Hematopoietic multipotent progenitor cell (in vitro differentiated cells): ENCODE measurements at regions not wholly inside any gene's neighbourhood (a gene's known extent, or its start where the extent isn't known, plus 50 kb on each side); places are given as distances from the start of the nearest gene placed in this dataset.
"Not testable (repeated sequence)": the region's sequence is repeated elsewhere in the genome, so short reads cannot be mapped to it uniquely, and the experiment has no call there.

Experiments used
- DNase-seq, 3 donors: peaks; one replicate each; pipeline ENCODE4 v3.0.0-alpha.2; 2011 to 2015; ENCODE audit warnings: low read depth in 2 of 3, low spot score in 2 of 3

DNA sequence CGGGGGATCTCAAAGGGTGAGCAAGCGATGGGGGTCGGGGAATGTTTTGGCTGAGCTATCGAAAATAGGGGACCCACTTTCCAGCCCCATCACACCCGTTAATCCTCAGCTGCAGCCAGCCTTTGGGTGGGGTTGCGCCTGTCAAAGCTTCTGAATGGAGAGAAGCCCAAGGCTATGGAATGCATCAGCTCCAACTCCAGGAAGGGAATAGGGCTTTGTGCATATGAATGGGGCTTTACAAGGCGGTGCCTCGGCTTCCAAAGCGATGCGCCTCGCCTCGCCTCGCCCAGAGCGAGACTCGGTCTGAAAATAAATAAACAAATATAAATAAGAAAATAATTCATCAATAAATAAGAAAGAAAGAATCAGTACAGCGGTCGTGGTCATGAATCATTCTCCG, 751.4 kb upstream of the DEFB115 start:
- DNase-seq: no peak

- DNase-seq: not testable (repeated sequence)
Measured at GRCh38 chr20:30508382-30508781, 749.1 kb upstream of the DEFB115 start.

DNA sequence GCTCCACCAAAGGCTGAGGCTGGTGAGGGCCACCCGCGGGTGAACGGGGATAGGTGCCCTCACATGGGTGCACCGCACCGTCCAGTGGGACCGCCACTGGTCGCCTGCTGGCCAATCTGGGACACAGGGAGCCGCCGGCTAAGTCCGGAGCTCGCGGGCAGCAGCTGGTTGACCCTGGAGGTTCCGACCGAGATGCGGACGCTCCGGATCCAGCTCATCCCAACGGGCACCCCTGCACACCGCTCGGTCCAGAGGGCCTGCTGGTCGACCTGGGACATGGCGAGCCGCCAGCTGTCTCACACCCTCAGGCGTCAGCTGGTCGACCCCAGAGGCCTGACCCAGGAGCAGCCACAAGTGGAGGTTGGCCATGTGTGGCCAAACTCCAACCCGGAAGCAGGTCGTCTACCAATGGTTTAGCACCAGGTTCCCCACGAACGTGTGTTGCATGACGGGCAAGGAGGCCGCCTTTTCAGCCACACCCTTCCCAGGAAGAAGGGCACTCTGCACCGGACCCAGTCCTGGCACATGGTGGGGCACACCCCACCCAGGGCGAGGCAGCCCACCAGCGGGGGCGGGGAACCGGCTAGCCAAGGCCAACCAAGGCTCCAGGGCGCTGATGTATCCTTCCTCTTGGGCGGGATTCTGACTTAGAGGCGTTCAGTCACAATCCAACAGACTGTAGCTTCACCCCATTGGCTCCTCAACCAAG, 746.0 kb upstream of the DEFB115 start:
- DNase-seq: no peak

DNA sequence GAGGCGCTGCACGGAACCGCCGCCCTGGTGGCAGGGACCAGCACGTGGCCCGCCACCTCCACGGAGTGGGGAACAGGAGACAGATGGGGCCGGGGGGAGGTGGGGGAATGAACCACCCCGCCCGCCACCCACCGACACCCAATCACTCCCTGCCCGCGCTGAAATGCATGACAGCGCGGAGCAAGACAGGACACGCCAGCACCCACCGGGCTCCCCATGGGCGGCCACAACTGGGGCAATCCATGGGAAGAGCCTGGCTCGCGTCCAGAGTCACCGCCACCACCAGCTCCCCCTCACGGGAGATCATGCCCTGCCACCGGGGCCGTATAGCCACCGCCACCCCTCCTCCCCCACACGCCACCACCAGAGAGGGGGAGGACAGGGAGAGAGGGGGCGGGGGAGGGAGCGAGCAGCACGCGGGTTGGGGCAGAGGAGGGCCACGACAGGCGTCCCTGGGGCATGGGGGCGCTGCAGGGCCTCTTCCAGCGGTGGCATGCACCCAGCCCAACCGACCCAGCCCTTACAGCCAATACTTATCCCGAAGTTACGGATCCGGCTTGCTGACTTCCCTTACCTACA, 744.3 kb upstream of the DEFB115 start:
- DNase-seq: no peak

- DNase-seq: not testable (repeated sequence)
Measured at GRCh38 chr20:30515915-30516314, 741.5 kb upstream of the DEFB115 start.

- not testable (repeated sequence) for DNase-seq
Measured at GRCh38 chr20:30518906-30519305, 738.6 kb upstream of the DEFB115 start.

GRCh38 chr20:30521686-30522415, 735.6 kb upstream of the DEFB115 start:
- DNase-seq: not testable (repeated sequence)

DNA sequence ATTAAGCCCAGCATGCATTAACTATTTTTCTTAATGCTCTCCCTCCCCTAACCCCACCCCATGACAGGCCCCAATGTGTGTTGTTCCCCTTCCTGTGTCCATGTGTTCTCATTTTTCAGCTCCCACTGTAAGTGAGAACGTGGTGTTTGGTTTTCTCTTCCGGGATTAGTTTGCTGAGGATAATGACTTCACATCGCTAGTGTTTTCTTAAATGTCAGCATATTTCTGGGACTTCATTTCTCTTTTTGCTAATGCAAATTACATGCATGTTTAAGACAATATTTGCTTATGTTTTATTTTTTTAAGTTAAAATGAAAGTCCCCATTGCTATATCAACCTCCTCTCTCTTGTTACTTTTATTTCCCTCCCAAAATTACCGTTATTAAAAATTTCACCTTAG, 733.3 kb upstream of the DEFB115 start:
- DNase-seq: not testable (repeated sequence)

GRCh38 chr20:30524761-30525160, 732.7 kb upstream of the DEFB115 start:
- not testable (repeated sequence) for DNase-seq

DNA sequence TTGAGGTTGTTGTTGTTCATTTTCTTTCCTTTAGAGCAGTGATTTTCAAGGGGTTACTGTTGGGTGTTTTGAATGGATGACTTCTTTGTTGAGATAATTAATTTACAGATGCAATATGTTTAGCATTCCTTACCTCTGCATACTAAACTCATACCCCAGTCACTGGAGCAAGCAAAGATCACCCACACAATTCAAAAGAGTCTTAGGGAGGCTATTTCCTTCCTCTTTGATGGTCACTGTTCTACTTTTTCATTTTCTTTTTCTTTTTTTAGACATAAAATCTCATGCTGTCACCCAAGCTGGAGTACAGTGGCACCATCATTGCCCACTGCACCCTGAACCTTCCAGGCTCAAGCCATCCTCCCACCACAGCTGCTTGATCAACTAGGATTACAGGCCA, 723.8 kb upstream of the DEFB115 start:
- not testable (repeated sequence) for DNase-seq

DNA sequence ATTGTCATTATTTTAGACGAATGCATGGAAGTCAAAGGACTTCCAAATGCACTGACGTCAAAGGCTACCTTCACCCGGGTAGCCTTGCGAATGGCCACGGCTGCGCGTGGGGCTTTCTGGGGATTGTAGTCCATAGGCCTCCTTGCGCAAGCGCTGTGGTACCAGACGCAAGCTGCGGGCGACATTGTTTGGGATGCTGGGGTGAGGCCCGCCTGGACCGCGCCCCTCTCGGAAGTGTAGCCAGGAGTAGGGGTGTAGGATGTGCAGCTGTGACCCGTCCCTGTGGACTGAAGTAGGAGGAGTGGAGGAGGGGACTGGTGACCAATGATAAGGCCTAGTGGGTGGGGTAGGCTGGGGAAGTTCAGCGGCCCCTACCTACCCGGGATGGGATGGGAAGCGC, 720.0 kb upstream of the DEFB115 start:
- peak in 2 of 3 donors; percentile 9 to 42 for DNase-seq

DNA sequence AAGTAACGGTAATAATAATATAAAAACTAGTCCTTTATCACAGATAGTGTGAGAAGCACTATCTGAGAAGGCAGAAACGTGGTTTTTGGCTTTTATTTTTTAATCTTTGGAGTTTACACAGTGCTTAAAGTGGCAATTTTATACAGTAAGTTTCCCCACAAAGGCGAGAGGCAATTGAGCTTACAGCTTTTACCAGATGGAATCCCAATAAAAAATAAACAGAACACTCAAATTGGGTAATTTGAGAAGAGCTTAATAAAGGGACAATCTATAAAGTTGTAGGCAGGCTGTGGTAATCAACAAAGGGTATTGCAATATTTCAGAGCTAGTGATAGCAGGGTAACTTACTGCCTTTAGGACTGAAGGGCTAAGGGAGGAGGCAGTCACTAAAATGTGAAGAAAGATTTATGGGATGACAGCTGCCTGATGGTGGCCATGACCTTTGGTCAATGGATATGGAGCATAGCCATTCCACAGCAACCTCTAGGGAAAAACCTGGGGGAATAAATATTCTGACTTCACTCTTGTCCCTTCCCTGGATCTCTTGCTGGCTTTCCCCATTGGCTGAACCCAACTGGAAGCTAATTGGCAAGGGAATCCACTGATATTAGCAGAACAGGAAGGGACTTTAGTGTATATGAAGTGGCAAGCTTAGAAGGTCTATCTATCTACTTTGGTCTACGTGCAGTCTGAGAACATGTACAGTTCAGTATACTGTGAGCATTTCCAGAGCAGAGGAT, 717.0 kb upstream of the DEFB115 start:
- DNase-seq: not testable (repeated sequence)

DNA sequence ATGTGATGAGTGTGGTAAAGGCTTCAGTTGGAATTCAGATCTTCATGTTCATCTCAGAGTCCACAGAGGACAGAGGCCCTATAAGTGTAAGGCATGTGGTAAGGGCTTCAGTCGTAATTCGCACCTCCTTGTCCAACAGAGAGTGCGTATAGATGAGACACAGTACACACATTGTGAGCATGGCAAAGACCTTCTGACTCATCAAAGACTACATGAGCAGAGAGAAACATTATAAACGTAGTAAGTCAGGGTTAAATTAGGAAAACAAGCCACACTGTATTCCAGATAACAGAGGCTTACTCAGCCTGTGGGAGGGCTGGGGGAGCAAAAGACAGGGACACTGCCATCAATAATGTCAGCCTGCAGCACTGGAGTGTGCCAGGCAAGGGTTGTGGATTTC, 706.2 kb upstream of the DEFB115 start:
- DNase-seq: not testable (repeated sequence)

- not testable (repeated sequence) for DNase-seq
Measured at GRCh38 chr20:30556797-30557196, 700.7 kb upstream of the DEFB115 start.

DNA sequence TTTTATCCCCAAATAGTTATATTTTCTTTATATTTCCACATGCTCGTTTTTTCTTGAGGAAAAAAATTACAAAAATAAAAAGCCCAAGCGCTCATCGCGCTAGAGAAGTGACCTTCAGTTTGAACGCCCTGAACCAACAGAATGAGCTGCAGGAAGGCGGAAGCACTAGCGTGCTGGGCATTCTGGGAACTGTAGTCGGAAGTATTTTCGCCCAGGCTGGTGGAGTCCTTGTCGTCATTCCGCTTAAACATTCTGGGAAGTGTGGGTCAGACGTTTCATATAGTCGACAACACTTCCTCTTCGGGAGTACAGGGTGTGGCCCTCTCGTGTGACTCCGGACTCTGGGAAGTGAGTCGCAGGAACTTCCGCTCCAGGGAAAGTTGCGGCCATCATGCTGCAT, 692.4 kb upstream of the DEFB115 start:
- not testable (repeated sequence) for DNase-seq

DNA sequence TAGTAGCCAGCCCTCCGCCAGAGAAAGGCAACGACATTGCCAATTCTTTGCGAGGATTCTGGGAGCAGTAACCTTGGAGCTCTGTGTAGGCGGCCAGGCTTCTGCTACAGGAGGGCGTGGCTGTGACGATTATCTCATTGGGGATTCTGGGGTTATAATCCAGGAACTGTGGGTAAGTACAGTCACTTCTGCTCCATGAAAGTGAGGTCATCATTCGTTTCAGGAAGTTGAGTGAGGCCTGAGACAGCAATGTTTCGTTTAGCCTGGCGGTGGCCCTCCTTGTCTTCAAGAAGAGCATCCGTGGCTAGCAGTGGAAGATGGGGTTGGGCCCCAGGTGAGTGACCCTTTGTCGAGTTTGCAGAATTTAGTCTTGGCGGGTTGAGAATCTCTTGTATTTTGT, 687.6 kb upstream of the DEFB115 start:
- DNase-seq: not testable (repeated sequence)

DNA sequence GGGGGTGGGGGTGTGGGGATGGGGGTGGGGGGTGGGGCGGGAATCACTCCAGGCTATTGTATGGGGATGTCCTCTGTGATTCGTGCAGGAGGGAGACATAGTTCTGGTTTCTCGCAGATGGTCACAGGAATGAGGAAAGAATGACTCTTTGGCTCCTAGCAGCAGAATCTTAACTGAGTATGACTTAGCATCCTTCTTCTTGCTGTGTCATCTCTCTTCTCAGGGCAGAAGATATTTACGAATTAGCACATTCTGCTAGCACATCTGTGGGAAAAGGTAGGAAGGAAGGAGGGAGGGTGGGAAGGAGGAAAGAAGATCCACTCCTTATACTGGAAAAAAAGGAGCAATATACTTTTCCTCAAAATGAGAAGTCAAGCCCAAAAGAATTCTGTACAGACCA, 686.8 kb upstream of the DEFB115 start:
- DNase-seq: not testable (repeated sequence)

DNA sequence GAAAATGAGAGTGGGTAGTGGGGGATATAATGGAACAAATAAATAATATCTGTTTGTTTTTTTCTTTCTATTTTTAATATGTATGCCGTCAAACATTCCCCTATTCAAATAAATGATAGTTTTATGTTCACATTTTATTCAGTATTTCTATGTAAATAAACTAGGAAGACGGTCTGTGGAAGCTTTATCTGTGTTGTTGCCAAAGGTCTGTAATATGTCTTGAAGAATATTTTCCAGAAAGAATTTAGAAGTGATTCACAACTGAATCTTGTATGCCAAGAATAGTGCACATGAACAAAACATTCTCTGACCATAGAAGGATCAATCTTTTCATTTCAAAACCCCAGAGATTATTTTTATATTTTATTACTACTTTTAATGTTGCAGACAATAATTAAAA, 683.1 kb upstream of the DEFB115 start:
- DNase-seq: not testable (repeated sequence)

- DNase-seq: not testable (repeated sequence)
Measured at GRCh38 chr20:30579069-30579468, 678.4 kb upstream of the DEFB115 start.

- not testable (repeated sequence) for DNase-seq
Measured at GRCh38 chr20:30579824-30580438, 677.5 kb upstream of the DEFB115 start.

GRCh38 chr20:30581839-30582238, 675.6 kb upstream of the DEFB115 start:
- DNase-seq: peak in 1 of 3 donors; percentile 11
